GM12865 (cell line): ENCODE measurements at regions not wholly inside any gene's neighbourhood (a gene's known extent, or its start where the extent isn't known, plus 50 kb on each side); places are given as distances from the start of the nearest gene placed in this dataset.
"Not testable (repeated sequence)": the region's sequence is repeated elsewhere in the genome, so short reads cannot be mapped to it uniquely, and the experiment has no call there.

Experiments
- DNase-seq: peaks from one replicate; pipeline ENCODE4 v3.0.0; 2010; ENCODE audit warnings: low read depth
- H3K4me3 ChIP-seq: 2 replicates; pipeline ENCODE4 v1.5.1; 2011; ENCODE audit warnings: mild to moderate bottlenecking, low read depth, low read length, control low read depth
- TF ChIP-seq, protein P1 (sequence below): IDR thresholded peaks from 2 replicates; pipeline ENCODE4 v1.5.1; 2011; ENCODE audit warnings: low read length, control low read depth, low read depth, inconsistent platforms; ENCODE audit not compliant: insufficient read depth; ENCODE audit errors: missing control alignments

DNA sequence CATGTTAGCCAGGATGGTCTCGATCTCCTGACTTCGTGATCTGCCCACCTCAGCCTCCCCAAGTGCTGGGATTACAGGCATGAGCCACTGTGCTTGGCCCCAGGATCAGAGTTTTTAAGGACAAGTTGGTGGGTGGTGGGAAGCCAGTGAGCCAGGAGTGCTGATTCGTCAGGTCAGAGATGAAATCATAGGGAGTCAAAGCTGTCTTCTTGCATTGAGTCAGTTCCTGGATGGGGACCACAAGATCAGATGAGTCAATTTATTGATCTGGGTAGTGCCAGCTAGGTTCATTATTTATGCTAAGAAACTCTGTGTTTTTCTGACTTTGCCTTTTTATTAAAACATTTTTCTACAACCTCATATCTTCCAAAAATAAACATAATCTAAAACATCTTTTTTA lies 423.8 kb downstream of the ARL4A start:
- no peak for DNase-seq
- no peak overlapping the region for H3K4me3 ChIP-seq
- TF ChIP-seq, protein P1, sequence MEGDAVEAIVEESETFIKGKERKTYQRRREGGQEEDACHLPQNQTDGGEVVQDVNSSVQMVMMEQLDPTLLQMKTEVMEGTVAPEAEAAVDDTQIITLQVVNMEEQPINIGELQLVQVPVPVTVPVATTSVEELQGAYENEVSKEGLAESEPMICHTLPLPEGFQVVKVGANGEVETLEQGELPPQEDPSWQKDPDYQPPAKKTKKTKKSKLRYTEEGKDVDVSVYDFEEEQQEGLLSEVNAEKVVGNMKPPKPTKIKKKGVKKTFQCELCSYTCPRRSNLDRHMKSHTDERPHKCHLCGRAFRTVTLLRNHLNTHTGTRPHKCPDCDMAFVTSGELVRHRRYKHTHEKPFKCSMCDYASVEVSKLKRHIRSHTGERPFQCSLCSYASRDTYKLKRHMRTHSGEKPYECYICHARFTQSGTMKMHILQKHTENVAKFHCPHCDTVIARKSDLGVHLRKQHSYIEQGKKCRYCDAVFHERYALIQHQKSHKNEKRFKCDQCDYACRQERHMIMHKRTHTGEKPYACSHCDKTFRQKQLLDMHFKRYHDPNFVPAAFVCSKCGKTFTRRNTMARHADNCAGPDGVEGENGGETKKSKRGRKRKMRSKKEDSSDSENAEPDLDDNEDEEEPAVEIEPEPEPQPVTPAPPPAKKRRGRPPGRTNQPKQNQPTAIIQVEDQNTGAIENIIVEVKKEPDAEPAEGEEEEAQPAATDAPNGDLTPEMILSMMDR = no peak

DNA sequence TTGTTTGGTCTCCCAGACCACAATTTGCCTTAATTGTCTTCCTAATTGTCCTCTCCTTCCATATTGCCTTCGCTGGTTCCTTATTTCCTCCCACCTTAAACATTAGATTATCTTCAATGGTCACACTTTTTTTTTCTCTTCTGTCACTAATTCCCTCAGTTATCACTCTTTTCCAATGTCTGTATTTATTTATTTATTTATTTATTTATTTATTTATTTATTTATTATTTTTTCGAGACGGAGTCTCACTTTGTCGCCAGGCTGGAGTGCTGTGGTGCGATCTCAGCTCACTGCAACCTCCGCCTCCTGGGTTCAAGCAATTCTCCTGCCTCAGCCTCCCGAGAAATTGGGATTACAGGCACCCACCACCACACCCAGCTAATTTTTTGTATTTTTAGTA lies 426.8 kb downstream of the ARL4A start:
- DNase-seq, H3K4me3 ChIP-seq: not testable (repeated sequence)

DNA sequence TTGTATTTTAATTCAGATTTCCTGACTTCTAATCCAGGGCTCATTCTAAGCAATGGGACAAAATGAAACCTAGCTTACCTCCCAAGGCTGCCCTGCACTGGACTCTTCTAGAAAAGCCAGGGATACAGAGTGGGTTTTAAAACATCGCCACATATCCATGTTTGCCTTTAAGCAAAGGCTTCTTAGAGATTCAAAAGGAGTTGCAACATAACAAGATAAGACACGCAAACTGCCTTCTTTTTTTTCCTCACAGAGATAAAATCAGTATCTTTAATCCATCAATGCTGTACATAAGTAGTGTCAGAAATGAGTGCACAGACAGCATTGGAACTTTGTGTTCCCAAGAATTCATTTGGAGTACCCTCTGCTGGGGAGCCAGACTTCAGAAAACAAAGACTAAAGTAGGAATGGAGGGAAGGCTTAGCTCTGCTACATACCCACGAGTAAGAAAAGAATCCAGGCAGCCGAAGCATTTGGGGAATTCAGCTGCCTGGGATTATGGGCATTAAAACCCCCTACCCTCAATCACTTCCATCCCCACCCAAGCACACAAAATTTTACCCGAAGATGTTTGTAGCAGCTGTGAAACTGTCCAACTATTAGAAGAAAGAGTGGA lies 427.8 kb downstream of the ARL4A start:
- TF ChIP-seq, protein P1 = no peak
- no peak overlapping the region for H3K4me3 ChIP-seq
- DNase-seq = no peak

DNA sequence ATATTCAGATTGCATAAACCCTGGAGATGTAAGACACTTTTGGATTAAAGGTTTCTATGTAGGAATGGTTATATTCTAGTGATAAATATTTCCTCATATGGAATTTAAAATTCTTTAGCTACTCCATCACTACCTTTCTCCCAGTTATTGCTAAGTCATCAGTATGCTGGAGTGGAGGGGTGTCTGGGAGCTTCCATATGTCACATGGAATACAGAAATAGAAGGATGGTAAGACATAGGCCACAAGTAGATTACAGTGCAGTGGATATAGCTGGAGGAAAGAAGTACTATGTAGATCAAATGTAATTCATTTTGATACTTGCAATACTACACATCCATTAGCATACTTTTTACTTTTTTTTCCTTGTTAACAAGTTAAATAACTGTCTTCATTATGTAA lies 428.4 kb downstream of the ARL4A start:
- TF ChIP-seq, protein P1 = no peak
- no peak for DNase-seq
- H3K4me3 ChIP-seq = no peak overlapping the region

DNA sequence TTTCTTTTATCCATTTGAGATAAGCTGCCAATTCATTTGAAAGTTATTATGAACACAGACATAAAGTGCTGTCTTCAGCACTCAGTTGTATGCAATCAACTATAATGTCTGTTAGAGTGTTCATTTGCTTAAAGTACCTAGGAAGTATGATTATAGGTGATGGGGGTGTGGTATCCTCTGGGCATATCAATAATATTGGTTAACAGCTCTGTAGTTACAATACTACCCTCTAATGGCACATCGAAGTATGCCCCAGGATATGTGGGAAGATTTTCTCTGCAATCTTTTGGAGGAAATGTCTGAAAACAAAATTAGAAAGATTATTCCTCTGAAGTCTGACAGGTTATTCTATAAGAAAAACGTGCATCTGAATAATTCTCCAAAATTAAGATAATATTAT lies 429.7 kb downstream of the ARL4A start:
- DNase-seq = no peak
- TF ChIP-seq, protein P1 = no peak
- no peak overlapping the region for H3K4me3 ChIP-seq

DNA sequence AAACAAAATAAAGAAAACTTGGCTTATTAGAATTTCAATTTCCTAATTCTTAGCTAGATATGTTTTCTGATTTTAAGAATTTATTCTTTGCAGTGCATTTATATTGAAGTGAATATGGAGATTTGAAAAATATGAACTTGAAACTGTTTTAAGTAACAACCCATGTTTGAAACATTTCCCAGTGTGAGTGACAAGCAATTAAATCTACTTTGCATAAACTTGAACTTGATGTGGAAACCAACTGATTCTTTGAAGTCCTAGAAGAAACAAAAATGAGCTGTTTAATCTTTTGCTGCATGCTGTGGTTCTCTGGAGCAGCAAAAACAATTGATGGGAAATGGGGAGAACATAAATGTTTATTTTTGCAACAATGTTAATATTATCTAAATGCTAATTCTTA lies 430.2 kb downstream of the ARL4A start:
- H3K4me3 ChIP-seq = no peak overlapping the region
- no peak for DNase-seq
- TF ChIP-seq, protein P1 = no peak

DNA sequence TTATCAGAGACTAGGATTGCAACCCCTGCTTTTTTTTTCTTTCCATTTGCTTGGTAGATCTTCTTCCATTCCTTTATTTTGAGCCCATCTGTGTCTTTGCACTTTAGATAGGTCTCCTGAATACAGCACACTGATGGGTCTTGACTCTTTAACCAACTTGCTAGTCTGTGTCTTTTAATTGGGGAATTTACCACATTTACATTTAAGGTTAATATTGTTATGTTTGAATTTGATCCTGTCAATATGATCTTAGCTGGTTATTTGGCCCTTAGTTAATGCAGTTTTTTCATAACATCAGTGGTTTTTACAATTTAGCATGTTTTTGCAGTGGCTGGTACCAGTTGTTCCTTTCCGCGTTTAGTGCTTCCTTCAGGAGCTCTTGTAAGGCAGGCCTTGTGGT lies 437.2 kb downstream of the ARL4A start:
- DNase-seq, H3K4me3 ChIP-seq: not testable (repeated sequence)

DNA sequence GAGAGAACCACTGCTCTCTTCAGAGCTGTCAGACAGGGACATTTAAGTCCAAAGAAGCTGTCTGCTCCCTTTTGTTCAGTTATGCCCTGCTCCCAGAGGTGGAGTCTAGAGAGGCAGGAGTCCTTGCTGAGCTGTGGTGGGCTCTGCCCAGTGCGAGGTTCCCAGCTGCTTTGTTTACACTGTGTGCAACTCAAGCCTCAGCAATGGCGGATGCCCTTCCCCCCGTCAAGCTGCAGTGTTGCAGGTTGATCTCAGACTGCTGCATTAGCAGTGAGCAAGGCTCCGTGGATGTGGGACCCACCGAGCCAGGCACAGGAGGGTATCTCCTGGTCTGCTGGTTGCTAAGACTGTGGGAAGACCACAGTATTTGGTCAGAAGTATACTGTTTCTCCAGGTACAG lies 438.9 kb downstream of the ARL4A start:
- TF ChIP-seq, protein P1 = no peak
- DNase-seq = no peak
- H3K4me3 ChIP-seq = no peak overlapping the region
